SU-DHL-6 (cell line): ENCODE measurements at regions not wholly inside any gene's neighbourhood (a gene's known extent, or its start where the extent isn't known, plus 50 kb on each side); places are given as distances from the start of the nearest gene placed in this dataset.
"Not testable (repeated sequence)": the region's sequence is repeated elsewhere in the genome, so short reads cannot be mapped to it uniquely, and the experiment has no call there.

Experiments used
- H2AFZ ChIP-seq: fragments of 200-600 bp; sonication (generic); 2 replicates; pipeline ENCODE4 v1.6.1; 2014; ENCODE audit warnings: low read depth, mild to moderate bottlenecking, moderate library complexity, mixed read lengths, antibody characterized with exemption, low read length; ENCODE audit not compliant: severe bottlenecking
- H3F3A ChIP-seq: fragments of 200-600 bp; shearing (Covaris generic); 2 replicates; pipeline ENCODE4 v1.6.0; 2016; ENCODE audit warnings: antibody characterized with exemption, mild to moderate bottlenecking; ENCODE audit not compliant: insufficient read depth
- H3K27ac ChIP-seq: fragments of 200-600 bp; sonication (generic); 2 replicates; pipeline ENCODE4 v1.5.1; 2016; ENCODE audit warnings: low read depth, mild to moderate bottlenecking, low read length, moderate library complexity, mixed read lengths
- H3K27me3 ChIP-seq: fragments of 200-600 bp; sonication (generic), shearing (Covaris generic); 2 replicates; pipeline ENCODE4 v1.6.0; 2014; ENCODE audit warnings: mild to moderate bottlenecking, low read length
- H3K36me3 ChIP-seq: fragments of 200-600 bp; sonication (generic); 2 replicates; pipeline ENCODE4 v1.6.1; 2014; ENCODE audit warnings: mild to moderate bottlenecking, low read length, mixed read lengths
- H3K4me2 ChIP-seq: fragments of 300-600, 200-600 bp; shearing (Covaris generic), sonication (generic); 2 replicates; pipeline ENCODE4 v1.6.0; 2014; ENCODE audit warnings: low read length, low read depth, mild to moderate bottlenecking; ENCODE audit not compliant: poor library complexity, severe bottlenecking
- H3K4me3 ChIP-seq: fragments of 200-600 bp; sonication (generic); 2 replicates; pipeline ENCODE4 v1.5.1; 2014; ENCODE audit warnings: antibody characterized with exemption, low read length, mild to moderate bottlenecking, mixed read lengths; ENCODE audit not compliant: insufficient read depth, poor library complexity, severe bottlenecking
- H3K79me2 ChIP-seq: fragments of 200-600 bp; sonication (generic); 2 replicates; pipeline ENCODE4 v1.6.1; 2014; ENCODE audit warnings: mild to moderate bottlenecking, low read length, moderate library complexity; ENCODE audit not compliant: insufficient read depth
- H3K9ac ChIP-seq: fragments of 200-600 bp; sonication (generic); 2 replicates; pipeline ENCODE4 v1.7.0; 2014; ENCODE audit warnings: mild to moderate bottlenecking, low read length
- H3K9me2 ChIP-seq: fragments of 200-600 bp; sonication (generic); replicated peaks from 2 replicates; pipeline ENCODE4 v1.6.1; 2014; ENCODE audit warnings: low read length; ENCODE audit not compliant: insufficient read depth
- H3K9me3 ChIP-seq: fragments of 200-600 bp; sonication (generic); 2 replicates; pipeline ENCODE4 v1.6.1; 2014; ENCODE audit warnings: low read length, mixed read lengths; ENCODE audit not compliant: insufficient read depth
- H4K20me1 ChIP-seq: fragments of 200-600 bp; sonication (generic); 2 replicates; pipeline ENCODE4 v1.6.1; 2014; ENCODE audit warnings: low read depth, mild to moderate bottlenecking, antibody characterized with exemption, low read length, moderate library complexity, mixed read lengths
- EZH2phosphoT487 ChIP-seq: fragments of 200-600 bp; sonication (generic), shearing (Covaris generic); conservative IDR thresholded peaks from 2 replicates; pipeline ENCODE4 v1.6.1; 2018; ENCODE audit warnings: mild to moderate bottlenecking, antibody characterized with exemption, low read length, moderate library complexity, mixed read lengths
- TF ChIP-seq, protein P1 (sequence below): fragments of 200-600 bp; sonication (generic); IDR thresholded peaks from one replicate; pipeline ENCODE4 v1.5.1; 2017; ENCODE audit warnings: antibody characterized with exemption, mild to moderate bottlenecking, low read length, moderate library complexity; ENCODE audit not compliant: insufficient read depth, poor library complexity, severe bottlenecking

DNA sequence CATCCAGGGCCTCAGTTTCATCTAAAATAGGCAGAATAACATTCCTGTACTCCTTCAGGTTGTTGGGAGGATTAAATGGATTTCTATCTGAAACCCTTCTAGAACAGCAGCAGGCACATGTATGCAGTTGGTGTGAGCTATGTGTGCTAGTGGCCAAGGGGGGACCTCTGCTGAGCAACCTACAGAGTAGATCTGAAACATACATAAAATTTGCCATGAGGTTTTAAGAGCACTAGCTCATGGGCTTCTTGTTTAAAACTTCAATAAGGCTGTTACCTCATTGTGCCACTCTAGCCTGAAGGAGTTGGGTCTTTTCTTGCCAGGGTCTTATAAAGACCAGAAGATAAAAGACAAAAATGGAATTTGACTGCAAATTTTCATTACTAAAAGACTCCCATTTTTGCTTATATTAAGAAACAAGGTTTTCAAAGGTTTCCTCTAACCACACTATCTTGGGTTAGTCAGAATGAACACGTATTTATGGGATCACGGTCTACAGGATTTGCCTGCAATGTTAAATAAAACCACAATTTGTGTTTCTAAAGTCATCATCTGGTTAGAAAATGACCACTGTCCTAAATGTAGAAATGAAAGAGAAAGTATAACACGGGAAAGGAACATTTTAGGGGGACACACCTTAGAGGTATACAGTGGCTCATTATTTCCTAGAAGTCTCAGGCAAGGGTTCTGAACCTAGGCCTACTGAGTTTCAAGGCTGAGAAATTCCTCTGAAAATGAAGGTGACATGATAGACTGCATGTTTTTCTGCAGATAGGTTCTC is 144.9 kb upstream of the OLIG3 start:
- H3K79me2 ChIP-seq = no peaks in the 10 kb centered on the region
- no peaks in the 10 kb centered on the region for H3K36me3 ChIP-seq
- no peaks in the 10 kb centered on the region for H4K20me1 ChIP-seq
- H3K4me3 ChIP-seq = no peak overlapping the region
- H3K4me2 ChIP-seq = no peak overlapping the region
- no peaks in the 10 kb centered on the region for H3K9me2 ChIP-seq
- TF ChIP-seq EZH2phosphoT487 = no peak
- TF ChIP-seq, protein P1, sequence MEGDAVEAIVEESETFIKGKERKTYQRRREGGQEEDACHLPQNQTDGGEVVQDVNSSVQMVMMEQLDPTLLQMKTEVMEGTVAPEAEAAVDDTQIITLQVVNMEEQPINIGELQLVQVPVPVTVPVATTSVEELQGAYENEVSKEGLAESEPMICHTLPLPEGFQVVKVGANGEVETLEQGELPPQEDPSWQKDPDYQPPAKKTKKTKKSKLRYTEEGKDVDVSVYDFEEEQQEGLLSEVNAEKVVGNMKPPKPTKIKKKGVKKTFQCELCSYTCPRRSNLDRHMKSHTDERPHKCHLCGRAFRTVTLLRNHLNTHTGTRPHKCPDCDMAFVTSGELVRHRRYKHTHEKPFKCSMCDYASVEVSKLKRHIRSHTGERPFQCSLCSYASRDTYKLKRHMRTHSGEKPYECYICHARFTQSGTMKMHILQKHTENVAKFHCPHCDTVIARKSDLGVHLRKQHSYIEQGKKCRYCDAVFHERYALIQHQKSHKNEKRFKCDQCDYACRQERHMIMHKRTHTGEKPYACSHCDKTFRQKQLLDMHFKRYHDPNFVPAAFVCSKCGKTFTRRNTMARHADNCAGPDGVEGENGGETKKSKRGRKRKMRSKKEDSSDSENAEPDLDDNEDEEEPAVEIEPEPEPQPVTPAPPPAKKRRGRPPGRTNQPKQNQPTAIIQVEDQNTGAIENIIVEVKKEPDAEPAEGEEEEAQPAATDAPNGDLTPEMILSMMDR = no peak
- no peak overlapping the region for H3K27ac ChIP-seq
- no peaks in the 10 kb centered on the region for H3F3A ChIP-seq
- H2AFZ ChIP-seq = no peak overlapping the region
- no peaks in the 10 kb centered on the region for H3K9me3 ChIP-seq
- no peak overlapping the region for H3K9ac ChIP-seq
- no peaks in the 10 kb centered on the region for H3K27me3 ChIP-seq

DNA sequence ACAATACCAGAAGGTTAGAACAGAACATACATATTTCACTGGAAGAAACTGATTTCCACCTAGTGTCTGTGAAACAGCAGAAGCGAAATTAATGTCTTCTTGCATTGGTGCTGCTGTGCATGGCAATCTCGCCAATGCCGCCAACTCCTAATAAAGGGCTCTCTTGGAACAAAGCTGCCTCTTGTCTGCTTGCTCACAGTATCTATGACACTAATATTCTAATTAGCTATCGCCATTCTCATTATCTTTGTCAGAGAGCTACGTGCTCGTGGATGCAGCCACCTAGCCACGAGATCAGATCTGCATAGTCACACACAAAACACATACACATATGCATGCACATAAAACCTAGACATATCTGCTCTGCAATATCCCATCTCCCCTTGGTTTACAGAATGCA is 145.9 kb upstream of the OLIG3 start:
- H3K9me3 ChIP-seq = no peaks in the 10 kb centered on the region
- no peaks in the 10 kb centered on the region for H3K9me2 ChIP-seq
- H3F3A ChIP-seq = no peaks in the 10 kb centered on the region
- H3K27me3 ChIP-seq = no peaks in the 10 kb centered on the region
- no peak overlapping the region for H3K4me3 ChIP-seq
- TF ChIP-seq EZH2phosphoT487 = no peak
- TF ChIP-seq, protein P1 = no peak
- no peaks in the 10 kb centered on the region for H3K36me3 ChIP-seq
- H3K9ac ChIP-seq = no peak overlapping the region
- no peak overlapping the region for H3K4me2 ChIP-seq
- no peaks in the 10 kb centered on the region for H3K79me2 ChIP-seq
- H3K27ac ChIP-seq = no peak overlapping the region
- H4K20me1 ChIP-seq = no peaks in the 10 kb centered on the region
- no peak overlapping the region for H2AFZ ChIP-seq

DNA sequence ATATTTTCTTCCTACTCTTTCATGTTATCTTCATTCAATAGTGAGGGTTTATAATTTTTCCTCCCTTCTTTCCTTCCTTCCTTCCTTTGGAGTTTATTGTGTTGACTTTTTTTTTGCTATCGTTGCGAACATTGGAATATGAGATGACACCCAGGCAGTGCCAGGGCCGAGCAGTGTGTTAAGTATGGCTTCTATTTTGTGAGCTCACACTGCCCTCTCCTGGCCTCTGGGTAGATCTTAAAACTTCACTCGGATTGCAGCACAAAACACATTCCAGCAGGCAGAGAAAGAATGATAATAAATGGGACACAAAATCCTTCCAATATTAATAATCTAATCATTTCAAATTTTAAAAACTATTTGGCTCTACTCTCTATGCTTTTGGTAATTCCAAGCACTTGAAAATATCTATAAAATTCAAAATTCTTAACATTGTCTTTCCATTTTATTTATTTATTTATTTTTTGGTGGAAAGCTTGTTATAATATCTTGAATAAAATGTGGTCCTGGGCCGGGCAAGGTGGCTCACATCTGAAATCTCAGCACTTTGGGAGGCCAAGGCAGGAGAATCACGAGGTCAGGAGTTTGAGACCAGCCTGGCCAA is 147.4 kb upstream of the OLIG3 start:
- no peak for TF ChIP-seq EZH2phosphoT487
- TF ChIP-seq, protein P1 = peak; percentile 55
- H3K4me3 ChIP-seq = no peak overlapping the region
- no peaks in the 10 kb centered on the region for H3F3A ChIP-seq
- H3K9ac ChIP-seq = no peak overlapping the region
- H3K9me2 ChIP-seq = no peaks in the 10 kb centered on the region
- H4K20me1 ChIP-seq = no peaks in the 10 kb centered on the region
- H3K36me3 ChIP-seq = no peaks in the 10 kb centered on the region
- H3K9me3 ChIP-seq = no peaks in the 10 kb centered on the region
- H3K79me2 ChIP-seq = no peaks in the 10 kb centered on the region
- H2AFZ ChIP-seq = no peak overlapping the region
- H3K27me3 ChIP-seq = no peaks in the 10 kb centered on the region
- H3K27ac ChIP-seq = no peak overlapping the region
- no peak overlapping the region for H3K4me2 ChIP-seq

DNA sequence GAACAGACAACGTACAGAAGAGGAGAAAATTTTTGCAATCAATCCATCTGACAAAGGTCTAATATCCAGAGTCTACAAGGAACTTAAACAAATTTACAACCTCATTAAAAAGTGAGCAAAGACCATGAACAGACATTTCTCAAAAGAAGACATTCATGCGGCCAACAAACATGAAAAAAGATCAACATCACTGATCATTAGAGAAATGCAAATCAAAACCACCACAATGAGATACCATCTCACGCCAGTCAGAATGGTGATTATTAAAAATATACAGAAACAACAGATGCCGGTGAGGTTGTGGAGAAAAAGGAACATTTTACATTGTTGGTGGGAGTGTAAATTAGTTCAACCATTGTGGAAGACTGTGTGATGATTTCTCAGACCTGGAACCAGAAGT is 149.0 kb upstream of the OLIG3 start:
- H3K27ac ChIP-seq, H3K9ac ChIP-seq, H4K20me1 ChIP-seq, H3K79me2 ChIP-seq, H3K4me2 ChIP-seq, H2AFZ ChIP-seq, H3F3A ChIP-seq, H3K9me2 ChIP-seq, H3K27me3 ChIP-seq, H3K4me3 ChIP-seq, H3K9me3 ChIP-seq, H3K36me3 ChIP-seq: not testable (repeated sequence)

DNA sequence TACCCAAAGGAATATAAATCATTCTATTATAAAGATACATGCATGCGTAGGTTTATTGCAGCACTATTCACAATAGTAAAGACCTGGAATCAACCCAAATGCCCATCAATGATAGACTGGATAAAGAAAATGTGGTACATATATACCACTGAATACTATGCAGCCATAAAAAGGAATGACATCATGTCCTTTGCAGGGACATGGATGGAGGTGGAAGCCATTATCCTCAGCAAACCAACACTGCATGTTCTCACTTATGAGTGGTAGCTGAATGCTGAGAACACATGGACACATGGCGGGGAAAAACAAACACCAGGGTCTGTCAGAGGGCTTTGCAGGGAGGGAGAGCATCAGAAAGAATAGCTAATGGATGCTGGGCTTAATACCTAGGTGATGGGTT is 149.4 kb upstream of the OLIG3 start:
- H3K27ac ChIP-seq, H3K79me2 ChIP-seq, H3K9ac ChIP-seq, H3F3A ChIP-seq, H3K4me3 ChIP-seq, H2AFZ ChIP-seq, H3K4me2 ChIP-seq, H3K27me3 ChIP-seq, H3K9me3 ChIP-seq, H3K36me3 ChIP-seq, H4K20me1 ChIP-seq, H3K9me2 ChIP-seq: not testable (repeated sequence)
